ENCODE measurements at regions not wholly inside any gene's neighbourhood (a gene's known extent, or its start where the extent isn't known, plus 50 kb on each side); places are given as distances from the start of the nearest gene placed in this dataset.

DNA sequence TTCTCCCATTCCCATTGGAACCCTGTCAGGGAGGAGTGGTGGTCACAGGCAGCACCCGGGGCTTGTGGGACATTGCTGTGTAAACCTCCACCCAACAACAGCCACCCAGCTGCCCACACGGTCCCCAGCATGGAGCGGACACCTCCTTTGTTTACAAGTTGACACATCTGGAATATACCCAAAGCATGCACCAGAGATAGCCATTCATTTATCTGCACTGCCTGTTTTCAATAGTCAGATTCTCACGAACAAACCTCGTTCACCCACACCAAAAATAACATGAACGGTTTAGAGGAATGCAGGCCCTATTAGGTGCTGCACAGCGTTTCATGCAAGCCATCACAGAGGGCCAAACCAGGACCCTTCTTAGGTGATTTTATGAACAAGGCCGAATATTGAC, 244.8 kb downstream of the FOXL1 start:
- no peak for TF ChIP-seq SUZ12 (IDR thresholded peaks at IDR 0.05; ENCODE audit: extremely low read depth, insufficient read depth, insufficient read length)
- TF ChIP-seq YY1 (IDR thresholded peaks at IDR 0.05; ENCODE audit: insufficient read depth, insufficient read length) = no peak
- TF ChIP-seq ZNF274 (IDR thresholded peaks at IDR 0.05; ENCODE audit: low read depth, low read length) = no peak
